HG03066 (cell line): ENCODE measurements at regions not wholly inside any gene's neighbourhood (a gene's known extent, or its start where the extent isn't known, plus 50 kb on each side); places are given as distances from the start of the nearest gene placed in this dataset.

ENCODE experiments used
- ATAC-seq: cut with Tn5 transposase; IDR thresholded peaks from one replicate; pipeline ENCODE4 v1.9.1; 2021; ENCODE audit warnings: low read depth; ENCODE audit not compliant: unreplicated experiment

DNA sequence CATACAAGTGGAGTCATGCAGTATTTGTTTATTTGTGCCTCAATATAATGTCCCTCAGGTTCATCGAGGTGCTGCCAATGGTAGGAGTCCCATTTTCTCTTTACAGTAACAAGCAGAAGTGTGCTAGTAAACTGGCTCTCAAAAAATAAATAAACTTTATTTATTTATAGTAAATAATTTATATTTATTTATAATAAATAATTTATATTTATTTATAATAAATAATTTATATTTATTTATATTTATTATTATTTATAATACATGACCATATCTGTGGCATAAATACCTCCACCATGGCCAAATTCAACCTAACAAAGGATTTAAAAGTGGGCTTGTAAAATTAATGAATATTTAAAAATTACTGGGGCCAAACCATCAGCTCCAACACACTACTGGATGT, 464.9 kb upstream of the NWD2 start:
- ATAC-seq, result no peak

- ATAC-seq, result no peak
Measured at GRCh38 chr4:36785973-36786372, 458.6 kb upstream of the NWD2 start.

- no peak for ATAC-seq
Measured at GRCh38 chr4:36786519-36786918, 458.0 kb upstream of the NWD2 start.

GRCh38 chr4:36794716-36795115, 449.8 kb upstream of the NWD2 start:
- ATAC-seq, result no peak

DNA sequence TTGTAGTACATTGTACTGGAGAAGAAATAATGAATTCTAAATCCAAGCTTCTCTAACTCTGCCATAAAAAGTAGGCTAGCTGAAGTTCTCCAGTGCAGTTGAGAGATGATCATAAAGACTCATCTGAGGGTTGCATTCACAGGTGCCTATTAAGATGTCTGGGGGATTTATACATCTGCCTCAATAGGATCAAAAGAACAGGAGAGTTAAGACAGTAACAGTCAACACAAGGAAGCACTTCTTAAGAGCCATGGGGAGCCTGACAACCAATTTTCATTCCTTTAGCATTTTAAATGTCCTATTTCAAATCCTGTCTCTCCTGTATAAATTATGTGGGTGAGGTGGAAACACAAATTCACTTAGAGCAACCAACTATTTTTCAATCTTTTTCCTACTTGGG, 432.4 kb upstream of the NWD2 start:
- ATAC-seq, result no peak

- no peak for ATAC-seq
Measured at GRCh38 chr4:36815536-36815935, 429.0 kb upstream of the NWD2 start.

- ATAC-seq, result no peak
Measured at GRCh38 chr4:36823199-36823967, 421.2 kb upstream of the NWD2 start.

DNA sequence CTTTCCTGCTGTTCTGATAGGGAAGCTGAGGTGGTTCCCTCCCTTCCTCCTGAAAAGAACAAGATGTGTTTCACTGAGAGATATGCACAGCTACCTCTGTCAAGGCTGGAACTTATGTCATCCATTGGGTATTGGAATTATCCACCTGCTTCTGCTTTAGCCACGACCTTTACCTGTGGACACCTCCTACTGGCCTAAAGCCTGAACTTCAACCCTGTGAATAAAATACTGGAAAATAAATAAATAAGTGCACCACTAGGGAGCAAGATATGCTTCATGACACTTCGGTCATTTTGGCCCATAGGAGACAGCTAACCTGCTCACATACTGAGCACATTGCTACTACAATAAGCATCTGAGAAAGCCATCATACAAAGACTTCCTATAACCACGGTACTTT, 419.9 kb upstream of the NWD2 start:
- ATAC-seq, result no peak

- no peak for ATAC-seq
Measured at GRCh38 chr4:36835246-36835645, 409.3 kb upstream of the NWD2 start.

DNA sequence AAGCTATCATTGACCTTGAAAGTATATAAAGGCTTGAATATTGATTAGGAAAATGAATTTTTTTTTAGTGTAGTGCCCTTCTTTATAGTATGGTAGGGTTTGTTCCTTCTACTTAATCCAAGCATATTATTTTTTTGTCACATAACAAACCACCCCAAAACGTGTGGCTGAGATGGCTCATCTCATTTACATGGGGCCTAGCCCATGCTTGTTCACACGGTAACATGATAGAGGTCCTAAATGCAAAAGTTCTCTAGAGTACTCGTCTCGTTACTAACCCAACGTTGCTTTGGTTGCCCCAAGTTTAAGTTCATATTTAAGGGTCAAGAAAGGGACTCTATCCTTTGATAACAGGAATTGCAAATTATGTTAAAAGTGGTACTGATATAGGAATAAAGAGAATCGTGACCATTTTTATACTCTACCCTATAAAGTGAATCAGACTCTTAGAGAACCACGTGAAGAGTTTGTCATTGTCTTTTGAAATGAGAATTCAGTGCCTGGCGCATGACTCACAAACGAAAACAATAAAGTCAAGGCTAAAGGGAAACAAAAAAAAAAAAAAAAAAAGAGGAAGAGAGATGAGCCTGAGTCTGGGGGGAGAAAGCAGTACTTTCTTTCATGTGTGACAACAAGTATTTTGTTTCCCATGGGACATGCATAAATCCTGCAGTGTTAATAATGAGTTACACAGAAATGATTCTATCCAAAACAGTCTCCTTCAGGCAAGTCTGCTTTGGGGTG, 402.8 kb upstream of the NWD2 start:
- ATAC-seq, result no peak

DNA sequence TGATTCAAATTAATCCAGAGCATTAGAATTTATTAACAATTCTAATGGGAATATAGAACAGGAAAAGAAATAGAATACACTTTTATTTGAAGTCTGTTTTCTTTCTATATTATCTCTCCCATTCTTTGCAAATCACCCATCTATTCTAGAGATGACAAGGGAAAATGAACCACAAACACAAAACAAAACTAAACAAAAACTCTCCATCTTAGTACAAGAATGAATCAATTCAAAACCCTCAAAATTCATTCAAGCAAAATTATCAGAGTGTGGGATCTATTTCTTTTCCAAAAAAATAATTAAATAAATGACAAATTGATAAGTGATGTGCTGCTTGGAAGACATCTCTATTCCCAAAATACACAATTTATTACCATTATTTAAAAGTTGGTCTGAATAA, 400.1 kb upstream of the NWD2 start:
- ATAC-seq, result no peak

- no peak for ATAC-seq
Measured at GRCh38 chr4:36852856-36853255, 391.7 kb upstream of the NWD2 start.

DNA sequence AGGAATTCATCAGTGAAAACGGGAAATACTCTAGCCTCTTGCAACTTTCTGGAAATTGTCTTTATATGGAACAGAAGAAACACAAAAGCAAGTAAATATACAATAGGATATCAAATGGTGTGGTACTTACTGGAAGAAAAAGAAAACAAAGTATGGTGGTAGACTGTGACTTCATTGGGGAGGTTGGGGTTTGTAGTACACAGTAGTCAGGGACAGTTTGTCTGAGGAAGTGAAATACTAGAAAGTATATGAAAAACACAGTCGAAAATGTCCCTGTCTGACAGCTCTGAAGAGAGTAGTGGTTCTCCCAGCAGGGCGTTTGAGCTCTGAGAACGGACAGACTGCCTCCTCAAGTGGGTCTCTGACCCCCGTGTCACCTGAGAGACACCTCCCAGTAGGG, 390.0 kb upstream of the NWD2 start:
- no peak for ATAC-seq

- ATAC-seq, result no peak
Measured at GRCh38 chr4:36863601-36864000, 380.9 kb upstream of the NWD2 start.

- no peak for ATAC-seq
Measured at GRCh38 chr4:36870121-36870520, 374.4 kb upstream of the NWD2 start.

GRCh38 chr4:36872679-36873078, 371.9 kb upstream of the NWD2 start:
- ATAC-seq, result no peak

GRCh38 chr4:36884151-36884550, 360.4 kb upstream of the NWD2 start:
- ATAC-seq, result no peak

- no peak for ATAC-seq
Measured at GRCh38 chr4:36891971-36892370, 352.6 kb upstream of the NWD2 start.

- ATAC-seq, result no peak
Measured at GRCh38 chr4:36900446-36900987, 344.0 kb upstream of the NWD2 start.

- no peak for ATAC-seq
Measured at GRCh38 chr4:36904823-36905222, 339.7 kb upstream of the NWD2 start.

- ATAC-seq, result no peak
Measured at GRCh38 chr4:36914106-36914505, 330.4 kb upstream of the NWD2 start.

DNA sequence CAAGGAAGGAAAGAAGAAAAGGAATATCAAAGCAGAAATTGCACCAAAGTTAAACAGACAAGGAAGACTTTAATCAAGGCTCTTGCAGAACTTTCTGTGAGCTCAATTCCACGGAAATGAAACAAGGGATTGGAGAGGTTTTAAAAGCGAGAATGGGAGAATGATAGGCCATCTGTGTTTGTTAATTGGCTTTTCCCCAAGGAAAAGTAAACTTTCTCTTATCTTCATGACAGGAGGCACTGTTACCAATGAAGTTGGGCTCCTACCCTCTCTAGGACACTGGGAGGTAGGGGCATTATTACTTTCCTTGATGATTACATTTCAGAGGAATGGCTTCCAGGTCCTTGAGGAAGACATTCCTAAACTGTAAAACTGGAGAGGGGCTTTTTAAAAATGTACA, 328.8 kb upstream of the NWD2 start:
- ATAC-seq, result no peak
